T-helper 1 cell treated with Interleukin-12 subunit alpha and Interleukin-12 subunit beta and Interleukin-4 antibody, amounts not matched to agents 30 μg/mL and 1 μg/mL, for 36 hours (primary cell): ENCODE measurements at regions not wholly inside any gene's neighbourhood (a gene's known extent, or its start where the extent isn't known, plus 50 kb on each side); places are given as distances from the start of the nearest gene placed in this dataset.

Experiments
- H3K27ac Mint-ChIP-seq: one replicate; pipeline ENCODE4 v1.8.0; 2021; ENCODE audit warnings: mild to moderate bottlenecking, mixed read lengths
- H3K27me3 Mint-ChIP-seq: one replicate; pipeline ENCODE4 v1.8.0; 2021; ENCODE audit warnings: low read depth, mixed read lengths
- H3K36me3 Mint-ChIP-seq: one replicate; pipeline ENCODE4 v1.8.0; 2021; ENCODE audit warnings: low read depth, mixed read lengths
- H3K4me1 Mint-ChIP-seq: one replicate; pipeline ENCODE4 v1.8.0; 2021; ENCODE audit warnings: low read depth, mixed read lengths
- H3K4me3 Mint-ChIP-seq: one replicate; pipeline ENCODE4 v1.8.0; 2021; ENCODE audit warnings: mild to moderate bottlenecking, moderate library complexity, mixed read lengths
- H3K9me3 Mint-ChIP-seq: one replicate; pipeline ENCODE4 v1.8.0; 2021; ENCODE audit warnings: mixed read lengths

DNA sequence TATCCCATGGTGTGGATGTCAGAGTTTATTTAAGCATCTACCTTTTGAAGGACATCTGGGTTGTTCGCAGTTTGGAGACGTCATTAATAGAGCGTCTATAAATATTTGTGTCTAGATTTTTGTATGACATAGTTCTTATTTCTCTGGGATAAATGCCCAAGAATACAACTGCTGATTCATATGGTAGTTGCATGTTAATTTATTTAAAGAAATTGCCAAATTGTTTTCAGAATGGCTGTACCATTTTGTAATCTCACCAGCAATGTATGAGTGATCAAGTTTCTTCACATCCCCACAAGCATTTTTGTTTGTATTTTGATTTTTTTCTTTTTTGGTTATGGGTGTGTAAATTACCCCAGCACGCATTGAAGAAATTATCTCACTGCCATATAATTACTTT, 656.9 kb downstream of the NTRK3 start:
- peaks cover 4% of the 10 kb centered on the region for H3K27me3 Mint-ChIP-seq
- no peak overlapping the region for H3K4me3 Mint-ChIP-seq
- no peaks in the 10 kb centered on the region for H3K9me3 Mint-ChIP-seq
- peaks cover 16% of the 10 kb centered on the region for H3K4me1 Mint-ChIP-seq
- no peaks in the 10 kb centered on the region for H3K36me3 Mint-ChIP-seq
- no peak overlapping the region for H3K27ac Mint-ChIP-seq

DNA sequence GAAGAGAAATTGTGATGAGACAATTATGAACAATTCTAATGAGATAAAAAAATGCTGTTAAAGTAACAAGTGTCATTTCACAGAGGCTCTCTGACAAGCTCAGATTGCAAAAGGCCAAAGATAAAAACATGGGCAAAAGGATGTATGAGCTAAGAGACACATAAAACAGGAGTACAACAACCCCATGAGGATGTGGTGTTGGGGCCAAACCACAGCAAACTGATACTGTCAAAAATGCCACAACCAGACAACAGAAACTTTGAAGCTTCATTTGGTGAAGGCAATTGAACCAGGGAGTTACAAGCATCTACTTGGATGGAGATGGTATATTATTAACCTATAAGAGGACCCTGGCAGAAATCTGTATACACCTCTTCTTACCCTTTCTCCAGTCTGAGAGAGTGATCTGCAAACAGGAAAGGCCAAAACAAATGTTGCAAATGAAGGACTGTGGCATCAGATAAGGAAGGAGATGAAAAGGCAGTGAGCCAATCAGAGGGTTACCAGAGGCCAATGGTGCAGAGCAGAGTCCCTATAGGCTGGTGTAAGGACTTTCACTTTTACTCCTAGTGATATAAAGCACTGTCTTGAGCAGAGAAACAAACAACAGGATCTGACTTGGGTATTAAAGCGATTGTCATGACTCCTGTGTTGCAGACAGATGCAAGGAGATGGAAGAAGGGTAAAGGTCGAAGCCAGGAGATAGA, 659.0 kb downstream of the NTRK3 start:
- Mint-ChIP-seq H3K27me3 (peaks cover 4% of the 10 kb centered on the region), H3K36me3 (no peaks in the 10 kb centered on the region), H3K9me3 (no peaks in the 10 kb centered on the region), H3K27ac (peak overlapping the region; percentile 37), H3K4me3 (no peak overlapping the region), H3K4me1 (peaks cover 19% of the 10 kb centered on the region)

DNA sequence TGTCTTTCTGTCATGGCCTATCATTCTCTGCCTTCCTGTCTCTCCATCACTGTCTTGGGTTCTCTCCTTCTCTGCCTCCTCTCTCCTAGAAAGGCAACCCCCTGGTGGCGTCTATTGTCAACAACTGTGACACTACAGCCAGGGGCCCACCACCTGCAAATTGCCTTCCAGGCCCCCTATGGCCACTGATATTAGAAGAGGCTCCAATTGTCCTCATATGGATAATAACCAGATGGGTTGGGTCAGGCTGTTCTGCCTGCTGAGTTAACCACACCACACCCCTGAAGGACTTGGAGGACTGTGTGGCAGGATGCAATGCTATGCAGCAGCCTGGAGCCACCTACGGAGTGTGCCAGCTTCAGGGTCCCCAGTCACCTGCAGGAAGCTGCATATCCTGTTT, 665.0 kb downstream of the NTRK3 start:
- Mint-ChIP-seq H3K27ac (no peak overlapping the region), H3K4me1 (peaks cover 8% of the 10 kb centered on the region), H3K4me3 (no peak overlapping the region), H3K36me3 (no peaks in the 10 kb centered on the region), H3K27me3 (no peaks in the 10 kb centered on the region), H3K9me3 (no peaks in the 10 kb centered on the region)

DNA sequence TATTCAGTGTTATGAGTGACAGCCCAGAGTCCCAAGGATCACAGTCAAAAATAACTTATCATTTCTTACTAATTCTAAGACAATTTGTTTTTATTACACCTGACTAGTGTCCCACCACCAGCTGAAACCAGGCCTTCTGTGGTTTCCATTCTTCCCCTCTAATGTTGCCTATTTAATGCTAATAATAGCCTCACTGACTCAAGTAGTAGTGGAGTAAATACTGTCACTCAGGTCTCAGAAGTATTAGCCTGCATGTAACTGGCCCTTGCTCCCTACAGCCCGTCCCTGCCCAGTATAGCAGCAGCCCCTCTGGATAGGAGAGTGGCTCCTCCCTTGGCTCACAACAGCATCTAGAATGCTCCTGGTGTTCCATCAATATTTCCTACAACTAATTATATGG, 665.5 kb downstream of the NTRK3 start:
- H3K36me3 Mint-ChIP-seq, result no peaks in the 10 kb centered on the region
- H3K4me3 Mint-ChIP-seq, result no peak overlapping the region
- H3K27me3 Mint-ChIP-seq, result no peaks in the 10 kb centered on the region
- H3K9me3 Mint-ChIP-seq, result no peaks in the 10 kb centered on the region
- no peak overlapping the region for H3K27ac Mint-ChIP-seq
- H3K4me1 Mint-ChIP-seq, result peaks cover 7% of the 10 kb centered on the region

DNA sequence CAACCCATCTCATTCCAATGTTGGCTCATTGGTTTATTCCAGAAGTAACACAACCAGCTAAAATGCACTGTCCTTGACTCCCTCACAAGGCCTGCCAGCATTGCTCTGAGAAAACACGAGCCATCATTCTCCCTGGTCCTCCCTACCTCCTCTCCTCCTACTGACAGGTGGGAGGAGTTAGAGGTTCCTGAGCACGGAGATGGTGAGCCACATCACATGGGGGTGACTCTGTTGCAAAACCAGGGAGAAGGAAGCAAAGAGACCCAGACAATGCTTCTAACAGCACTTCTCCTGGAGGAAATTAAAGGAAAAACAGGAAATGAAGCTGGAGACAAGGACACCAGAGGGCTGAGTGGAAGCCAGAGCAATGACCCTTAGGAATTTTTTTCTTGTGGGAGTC, 667.4 kb downstream of the NTRK3 start:
- no peak overlapping the region for H3K4me3 Mint-ChIP-seq
- no peaks in the 10 kb centered on the region for H3K27me3 Mint-ChIP-seq
- peaks cover under 1% of the 10 kb centered on the region for H3K4me1 Mint-ChIP-seq
- H3K9me3 Mint-ChIP-seq, result no peaks in the 10 kb centered on the region
- H3K36me3 Mint-ChIP-seq, result no peaks in the 10 kb centered on the region
- H3K27ac Mint-ChIP-seq, result no peak overlapping the region

DNA sequence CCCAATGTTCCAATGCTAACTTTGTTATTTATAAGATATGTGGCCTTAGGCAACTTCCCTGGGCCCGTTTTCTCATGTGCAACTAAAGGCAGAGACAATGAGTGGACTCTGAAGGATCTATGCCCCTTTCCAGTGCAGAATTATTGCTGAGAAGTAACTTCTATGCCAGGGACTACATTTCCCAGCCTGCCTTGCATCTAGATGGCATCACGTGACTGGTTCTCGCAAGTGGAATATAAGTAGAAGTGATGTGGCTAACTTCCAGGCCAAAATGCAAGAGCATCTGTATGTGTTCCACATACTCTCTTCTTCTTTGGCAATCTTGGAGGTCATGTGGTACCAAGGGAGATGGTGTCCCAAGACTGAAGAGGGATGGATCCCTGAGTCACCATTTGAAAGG, 674.4 kb downstream of the NTRK3 start:
- Mint-ChIP-seq H3K27ac (no peak overlapping the region), H3K27me3 (no peaks in the 10 kb centered on the region), H3K4me3 (no peak overlapping the region), H3K4me1 (no peaks in the 10 kb centered on the region), H3K36me3 (no peaks in the 10 kb centered on the region), H3K9me3 (no peaks in the 10 kb centered on the region)

DNA sequence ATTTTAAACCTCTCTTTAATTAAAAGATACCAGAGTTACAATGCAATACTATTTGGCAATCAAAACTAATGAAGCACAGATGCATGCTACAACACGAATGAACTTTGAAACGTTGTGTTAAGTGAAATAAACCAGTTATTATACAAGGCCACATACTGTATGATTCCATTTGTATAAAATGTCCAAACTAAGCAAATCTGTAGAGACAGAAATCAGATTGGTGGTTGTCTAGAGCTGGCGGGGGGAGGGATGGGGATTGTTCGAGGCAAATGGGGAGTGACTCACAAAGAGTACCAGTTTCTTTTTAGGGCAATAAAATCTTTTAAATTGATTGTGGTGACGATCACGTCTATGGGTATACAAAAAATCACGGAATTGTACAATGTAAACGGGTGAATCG, 677.0 kb downstream of the NTRK3 start:
- no peaks in the 10 kb centered on the region for H3K4me1 Mint-ChIP-seq
- H3K27ac Mint-ChIP-seq, result no peak overlapping the region
- H3K27me3 Mint-ChIP-seq, result no peaks in the 10 kb centered on the region
- no peak overlapping the region for H3K4me3 Mint-ChIP-seq
- H3K9me3 Mint-ChIP-seq, result no peaks in the 10 kb centered on the region
- H3K36me3 Mint-ChIP-seq, result no peaks in the 10 kb centered on the region

DNA sequence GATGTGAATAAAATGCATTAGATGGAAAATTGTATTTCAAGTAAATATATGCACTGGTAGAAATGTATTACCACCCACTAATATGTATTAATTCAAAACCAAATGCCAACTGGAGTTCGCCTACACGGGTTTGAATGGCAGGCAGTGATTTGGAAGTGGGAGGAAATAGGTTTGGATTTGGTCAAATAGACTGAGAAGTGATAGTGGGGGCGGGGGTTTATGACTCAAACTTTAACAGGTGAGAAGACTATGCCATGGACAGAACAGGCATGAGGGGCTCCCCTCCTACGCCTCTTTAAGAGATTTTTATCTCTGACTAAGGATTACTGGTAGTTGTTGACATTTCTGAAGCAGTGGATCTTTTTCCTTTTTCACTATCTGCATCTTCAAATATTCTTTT, 677.8 kb downstream of the NTRK3 start:
- Mint-ChIP-seq H3K4me3 (no peak overlapping the region), H3K4me1 (no peaks in the 10 kb centered on the region), H3K9me3 (no peaks in the 10 kb centered on the region), H3K27me3 (no peaks in the 10 kb centered on the region), H3K27ac (no peak overlapping the region), H3K36me3 (no peaks in the 10 kb centered on the region)

DNA sequence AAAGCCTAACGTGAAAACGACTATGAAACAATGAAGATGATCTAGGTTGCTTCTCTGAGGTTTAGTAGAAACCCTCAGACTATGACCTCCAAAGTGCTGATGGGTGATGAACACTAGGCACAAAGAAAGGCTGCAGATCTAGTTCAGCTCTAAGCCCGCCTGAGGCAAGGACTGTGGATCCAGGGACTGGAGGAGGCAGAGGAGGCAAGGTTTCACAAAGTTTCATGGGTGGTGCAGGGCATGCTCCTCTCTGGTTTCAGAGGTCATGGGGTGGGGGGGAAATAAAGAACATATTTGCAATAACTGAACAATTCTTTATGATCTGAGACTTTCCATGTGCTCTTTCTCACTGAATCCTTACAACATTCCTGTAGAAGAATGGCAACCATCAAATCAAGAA, 679.2 kb downstream of the NTRK3 start:
- Mint-ChIP-seq H3K9me3 (no peaks in the 10 kb centered on the region), H3K36me3 (no peaks in the 10 kb centered on the region), H3K27me3 (no peaks in the 10 kb centered on the region), H3K4me3 (no peak overlapping the region), H3K27ac (no peak overlapping the region), H3K4me1 (no peaks in the 10 kb centered on the region)

DNA sequence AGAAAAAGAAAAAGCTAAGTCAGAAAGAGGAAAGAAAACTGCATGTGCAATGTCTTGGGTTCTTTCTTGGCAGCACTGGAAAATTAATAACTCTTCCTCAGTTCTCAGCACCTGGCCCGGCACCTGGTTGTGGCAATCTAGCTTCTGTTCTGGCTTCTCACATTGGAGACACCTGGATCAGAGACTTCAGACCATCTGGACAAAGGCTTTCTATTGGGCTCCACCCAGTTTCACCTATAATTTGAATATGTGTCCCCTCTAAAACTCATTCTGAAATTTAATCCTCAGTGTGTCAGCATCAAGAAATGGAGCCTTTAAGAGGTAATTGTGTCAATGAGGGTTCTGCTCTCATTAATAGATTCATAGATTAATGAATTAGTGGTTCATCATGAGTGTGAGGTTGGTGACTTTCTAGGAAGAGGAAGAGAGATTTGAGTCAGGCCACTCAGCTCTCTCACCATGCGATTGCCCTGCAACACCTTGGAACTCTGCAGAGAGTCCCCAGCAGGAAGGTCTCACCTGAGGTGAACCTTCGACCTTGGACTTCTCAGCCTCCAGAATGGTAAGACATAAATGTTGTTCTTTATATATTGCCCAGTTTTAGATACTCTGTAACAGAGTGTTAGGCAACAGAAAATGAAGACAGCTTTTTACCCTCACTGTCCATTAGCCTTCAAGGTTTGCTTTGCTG, 679.9 kb downstream of the NTRK3 start:
- Mint-ChIP-seq H3K4me3 (no peak overlapping the region), H3K27me3 (no peaks in the 10 kb centered on the region), H3K9me3 (no peaks in the 10 kb centered on the region), H3K27ac (no peak overlapping the region), H3K4me1 (no peaks in the 10 kb centered on the region), H3K36me3 (no peaks in the 10 kb centered on the region)

DNA sequence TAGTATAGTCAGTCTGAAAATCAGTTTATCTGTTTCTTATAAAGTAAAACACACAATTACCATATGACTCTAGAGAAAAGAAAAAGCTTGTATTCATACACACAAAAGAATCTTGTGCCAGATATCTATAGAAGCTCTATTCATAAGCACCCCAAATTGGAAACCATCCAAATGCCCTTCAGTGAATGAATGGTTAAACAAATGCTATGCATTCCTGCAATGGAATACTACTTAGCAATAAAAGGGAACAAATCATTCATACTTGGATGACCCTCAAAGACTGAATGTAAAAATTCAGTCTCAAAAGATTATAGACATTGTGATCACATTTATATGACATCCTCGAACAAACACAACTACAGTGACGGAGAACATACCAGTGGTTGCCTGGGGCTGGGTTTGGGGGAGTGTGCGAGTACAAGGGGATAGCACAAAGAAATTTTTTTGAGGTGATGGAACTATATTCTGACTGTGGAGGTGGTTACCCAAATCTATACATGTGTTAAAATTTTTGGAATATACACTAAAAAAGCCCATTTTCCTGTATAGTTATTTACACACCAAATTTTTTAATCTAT, 680.6 kb downstream of the NTRK3 start:
- Mint-ChIP-seq H3K27me3 (no peaks in the 10 kb centered on the region), H3K27ac (no peak overlapping the region)

DNA sequence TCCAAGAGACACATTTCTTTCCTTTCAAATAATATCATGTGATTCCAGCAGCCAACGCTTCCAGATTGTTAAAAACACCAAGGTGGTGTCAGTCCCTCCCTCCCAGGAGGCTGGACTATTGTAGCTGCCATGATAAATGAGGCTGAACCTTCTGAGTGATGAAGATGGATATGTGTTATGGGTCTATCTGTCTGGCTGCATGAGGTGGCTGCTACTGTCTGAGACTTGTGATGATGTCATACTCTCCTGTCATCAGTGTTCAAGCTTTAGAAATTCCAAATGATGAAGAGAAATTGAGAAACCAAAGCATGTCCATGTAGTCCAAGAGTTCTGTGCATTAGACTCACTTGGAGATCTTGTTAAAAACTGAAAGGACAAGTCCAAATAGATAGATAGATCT, 683.0 kb downstream of the NTRK3 start:
- H3K4me1 Mint-ChIP-seq, result peaks cover 3% of the 10 kb centered on the region
- no peaks in the 10 kb centered on the region for H3K9me3 Mint-ChIP-seq
- no peak overlapping the region for H3K4me3 Mint-ChIP-seq
- H3K27me3 Mint-ChIP-seq, result no peaks in the 10 kb centered on the region
- no peak overlapping the region for H3K27ac Mint-ChIP-seq
- no peaks in the 10 kb centered on the region for H3K36me3 Mint-ChIP-seq

More for the DNA sequence above, 680.6 kb downstream of the NTRK3 start:
- Mint-ChIP-seq H3K4me3 (no peak overlapping the region), H3K9me3 (no peaks in the 10 kb centered on the region), H3K36me3 (no peaks in the 10 kb centered on the region), H3K4me1 (no peaks in the 10 kb centered on the region)

DNA sequence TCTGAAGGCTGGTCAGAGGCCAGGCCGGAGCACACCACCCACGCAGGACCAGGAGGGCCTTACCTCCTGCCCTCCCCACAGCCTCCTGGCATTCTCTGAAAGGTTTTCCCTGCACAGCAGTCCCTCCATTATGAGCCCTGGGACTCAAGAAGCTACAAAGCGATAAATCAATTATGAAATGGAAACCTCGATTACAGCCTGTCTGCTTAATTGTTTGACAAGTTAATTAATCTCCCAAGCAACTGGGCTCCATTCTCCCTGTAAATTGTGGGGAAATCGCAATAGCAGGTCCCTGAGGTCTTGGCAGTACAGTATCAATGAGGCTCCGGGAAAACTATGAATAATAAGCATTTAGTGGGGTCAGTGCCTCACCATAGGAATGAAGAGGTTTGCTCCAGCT, 683.5 kb downstream of the NTRK3 start:
- H3K4me3 Mint-ChIP-seq, result no peak overlapping the region

DNA sequence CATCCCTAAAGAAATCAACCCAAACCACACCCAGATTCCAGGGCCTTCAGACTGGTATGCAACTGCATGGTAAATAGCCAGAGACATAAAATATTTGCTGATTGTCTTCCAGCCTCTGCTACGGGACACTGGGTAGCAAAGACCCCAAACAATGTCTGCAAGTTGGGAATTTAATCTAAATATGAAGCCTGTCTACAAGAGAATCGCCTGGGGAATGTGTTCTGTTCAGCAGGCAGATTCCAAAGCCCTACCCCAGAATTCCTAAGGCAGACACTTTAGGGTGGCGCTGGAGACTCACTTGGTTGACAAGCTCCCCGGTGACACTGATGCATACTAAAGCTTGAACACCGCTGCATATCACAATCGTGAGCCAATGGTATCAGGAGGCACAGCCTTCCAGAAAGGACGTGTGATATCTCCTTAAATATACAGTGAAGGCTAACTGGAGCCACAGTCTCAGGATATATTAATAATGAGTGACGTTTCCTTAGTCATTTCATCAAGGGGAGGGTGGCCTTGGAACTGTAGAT, 684.1 kb downstream of the NTRK3 start:
- Mint-ChIP-seq H3K4me1 (peaks cover 3% of the 10 kb centered on the region), H3K27ac (no peak overlapping the region), H3K9me3 (no peaks in the 10 kb centered on the region), H3K4me3 (no peak overlapping the region), H3K27me3 (no peaks in the 10 kb centered on the region), H3K36me3 (no peaks in the 10 kb centered on the region)

More for the DNA sequence above, 683.5 kb downstream of the NTRK3 start:
- Mint-ChIP-seq H3K27ac (no peak overlapping the region), H3K36me3 (no peaks in the 10 kb centered on the region), H3K27me3 (no peaks in the 10 kb centered on the region), H3K4me1 (peaks cover 3% of the 10 kb centered on the region), H3K9me3 (no peaks in the 10 kb centered on the region)

DNA sequence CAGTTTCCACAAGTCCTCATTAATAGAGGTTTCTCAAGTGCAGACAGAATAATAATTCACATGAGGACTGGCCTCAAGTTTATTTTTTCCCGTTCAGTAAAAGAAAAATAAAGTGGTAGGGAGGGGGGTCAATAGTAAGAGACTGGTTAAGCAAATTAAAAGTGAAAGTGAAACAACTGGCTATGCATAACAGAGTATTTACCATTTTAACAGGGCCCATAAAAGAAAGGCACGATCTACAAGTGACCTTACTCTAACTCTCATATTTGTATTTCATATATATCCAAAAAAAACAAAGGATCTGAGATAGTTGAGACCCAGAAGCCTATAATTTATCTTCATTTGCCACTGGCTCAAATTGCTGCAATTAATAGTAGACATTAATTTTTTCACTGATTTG, 686.3 kb downstream of the NTRK3 start:
- no peak overlapping the region for H3K4me3 Mint-ChIP-seq
- H3K9me3 Mint-ChIP-seq, result no peaks in the 10 kb centered on the region
- peaks cover 3% of the 10 kb centered on the region for H3K4me1 Mint-ChIP-seq
- no peaks in the 10 kb centered on the region for H3K36me3 Mint-ChIP-seq
- no peak overlapping the region for H3K27ac Mint-ChIP-seq
- H3K27me3 Mint-ChIP-seq, result no peaks in the 10 kb centered on the region
